WERI-Rb-1 (cell line): ENCODE measurements at regions not wholly inside any gene's neighbourhood (a gene's known extent, or its start where the extent isn't known, plus 50 kb on each side); places are given as distances from the start of the nearest gene placed in this dataset.

ENCODE experiments used
- DNase-seq: peaks from one replicate; pipeline ENCODE4 v3.0.0-alpha.2; 2020
- H3K27ac ChIP-seq: fragments of 250-450 bp; sonication (Bioruptor Pico); 2 replicates; pipeline ENCODE4 v1.5.1; 2020; ENCODE audit warnings: mild to moderate bottlenecking, moderate library complexity
- H3K27me3 ChIP-seq: fragments of 250-450 bp; sonication (Bioruptor Pico); 2 replicates; pipeline ENCODE4 v1.5.1; 2021; ENCODE audit warnings: mild to moderate bottlenecking, low read depth, moderate library complexity; ENCODE audit not compliant: insufficient read depth, severe bottlenecking
- H3K36me3 ChIP-seq: fragments of 250-450 bp; sonication (Bioruptor Pico); 2 replicates; pipeline ENCODE4 v1.5.1; 2020; ENCODE audit warnings: mild to moderate bottlenecking, moderate library complexity
- H3K4me3 ChIP-seq: 2 replicates; pipeline ENCODE4 v1.5.1; 2011; ENCODE audit warnings: low read depth, mild to moderate bottlenecking, control low read depth, low read length
- H3K9me3 ChIP-seq: fragments of 250-450 bp; sonication (Bioruptor Pico); 2 replicates; pipeline ENCODE4 v1.5.1; 2021; ENCODE audit warnings: mild to moderate bottlenecking, moderate library complexity; ENCODE audit not compliant: severe bottlenecking
- CTCF ChIP-seq: IDR thresholded peaks from 2 replicates; pipeline ENCODE4 v1.5.1; 2011; ENCODE audit warnings: low read depth, mild to moderate bottlenecking, control low read depth, inconsistent platforms, low read length

- H3K4me3 ChIP-seq, result no peak overlapping the region
- H3K27me3 ChIP-seq, result no peaks in the 10 kb centered on the region
- TF ChIP-seq CTCF, result no peak
- no peak for DNase-seq
- no peaks in the 10 kb centered on the region for H3K36me3 ChIP-seq
- H3K9me3 ChIP-seq, result no peaks in the 10 kb centered on the region
- H3K27ac ChIP-seq, result no peak overlapping the region
Measured at GRCh38 chr13:80828759-80829158, 487.8 kb upstream of the SPRY2 start.

GRCh38 chr13:80825276-80825675 lies 484.4 kb upstream of the SPRY2 start:
- no peak for DNase-seq
- no peak overlapping the region for H3K27ac ChIP-seq
- H3K4me3 ChIP-seq, result no peak overlapping the region
- H3K27me3 ChIP-seq, result no peaks in the 10 kb centered on the region
- no peaks in the 10 kb centered on the region for H3K36me3 ChIP-seq
- no peak for TF ChIP-seq CTCF
- no peaks in the 10 kb centered on the region for H3K9me3 ChIP-seq

- Histone ChIP-seq H3K36me3 (no peaks in the 10 kb centered on the region), H3K27me3 (no peaks in the 10 kb centered on the region), H3K9me3 (no peaks in the 10 kb centered on the region), H3K4me3 (no peak overlapping the region), H3K27ac (no peak overlapping the region)
- no peak for DNase-seq
- no peak for TF ChIP-seq CTCF
Measured at GRCh38 chr13:80824229-80824628, 483.3 kb upstream of the SPRY2 start.

DNA sequence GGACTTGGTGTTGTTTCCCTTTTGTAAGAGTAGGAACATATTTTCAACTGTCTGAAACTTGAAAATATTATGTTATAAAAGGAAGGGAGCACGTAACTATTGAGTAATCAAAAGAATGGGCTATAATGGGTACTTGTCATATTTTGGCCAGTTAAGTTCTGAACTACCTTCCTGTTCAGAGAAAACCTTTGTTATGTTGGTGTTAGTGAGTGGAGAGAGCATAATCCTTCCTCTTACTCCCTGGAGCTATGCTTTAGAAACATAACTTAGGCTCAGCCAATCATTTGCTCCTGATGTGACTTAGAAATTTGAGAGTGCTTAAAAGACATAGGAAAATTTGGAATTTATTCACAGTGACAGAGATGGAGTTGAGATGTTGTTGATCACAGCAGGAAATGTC lies 482.5 kb upstream of the SPRY2 start:
- no peaks in the 10 kb centered on the region for H3K27me3 ChIP-seq
- DNase-seq, result no peak
- no peak for TF ChIP-seq CTCF
- H3K9me3 ChIP-seq, result no peaks in the 10 kb centered on the region
- H3K4me3 ChIP-seq, result no peak overlapping the region
- H3K36me3 ChIP-seq, result no peaks in the 10 kb centered on the region
- H3K27ac ChIP-seq, result no peak overlapping the region

GRCh38 chr13:80821466-80821865 lies 480.5 kb upstream of the SPRY2 start:
- no peak for DNase-seq
- H3K36me3 ChIP-seq, result no peaks in the 10 kb centered on the region
- no peak for TF ChIP-seq CTCF

DNA sequence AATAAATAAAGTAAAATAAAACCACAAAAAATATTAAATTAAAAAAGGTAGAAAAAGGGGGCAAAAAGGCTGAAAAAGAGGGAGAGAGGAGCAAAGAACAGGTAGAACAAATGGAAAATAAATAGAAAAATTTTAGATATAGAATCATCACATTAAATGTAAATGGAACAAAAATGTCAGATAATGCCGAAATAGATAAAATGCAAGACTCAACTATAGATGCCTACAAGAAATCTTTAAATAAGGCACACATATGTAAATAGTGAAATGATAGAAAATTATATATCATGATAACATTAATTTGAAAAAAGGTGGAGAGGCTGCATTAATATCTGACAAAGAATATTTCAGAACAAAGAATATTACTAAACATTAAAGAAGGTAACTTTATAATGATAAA lies 477.1 kb upstream of the SPRY2 start:
- no peaks in the 10 kb centered on the region for H3K27me3 ChIP-seq
- H3K27ac ChIP-seq, result no peak overlapping the region
- no peak for TF ChIP-seq CTCF
- H3K9me3 ChIP-seq, result no peaks in the 10 kb centered on the region
- H3K4me3 ChIP-seq, result no peak overlapping the region
- no peaks in the 10 kb centered on the region for H3K36me3 ChIP-seq
- DNase-seq, result no peak

More at GRCh38 chr13:80821466-80821865, 480.5 kb upstream of the SPRY2 start:
- Histone ChIP-seq H3K9me3 (no peaks in the 10 kb centered on the region), H3K27ac (no peak overlapping the region), H3K27me3 (no peaks in the 10 kb centered on the region), H3K4me3 (no peak overlapping the region)
